RKO (cell line): ENCODE measurements at regions not wholly inside any gene's neighbourhood (a gene's known extent, or its start where the extent isn't known, plus 50 kb on each side); places are given as distances from the start of the nearest gene placed in this dataset.
"Not testable (repeated sequence)": the region's sequence is repeated elsewhere in the genome, so short reads cannot be mapped to it uniquely, and the experiment has no call there.

Experiments used
- DNase-seq: peaks from one replicate; pipeline ENCODE4 v3.0.0-alpha.2; 2016; ENCODE audit warnings: low spot score

- DNase-seq, result no peak
These were observed 186.2 kb upstream of the REG3G start for GRCh38 chr2:78839259-78839658.

GRCh38 chr2:78840311-78840710, 185.2 kb upstream of the REG3G start:
- DNase-seq, result not testable (repeated sequence)

- no peak for DNase-seq
These were observed 179.8 kb upstream of the REG3G start for GRCh38 chr2:78845664-78846185.

- peak; percentile 31 for DNase-seq
These were observed 164.0 kb upstream of the REG3G start for GRCh38 chr2:78861546-78861945.

- no peak for DNase-seq
These were observed 161.3 kb upstream of the REG3G start for GRCh38 chr2:78864205-78864604.

- no peak for DNase-seq
These were observed 159.8 kb upstream of the REG3G start for GRCh38 chr2:78865667-78866066.

- DNase-seq, result no peak
These were observed 155.0 kb upstream of the REG3G start for GRCh38 chr2:78870343-78870967.

- no peak for DNase-seq
These were observed 152.0 kb upstream of the REG3G start for GRCh38 chr2:78873526-78873925.

GRCh38 chr2:78876316-78876688, 149.2 kb upstream of the REG3G start:
- DNase-seq, result no peak

- no peak for DNase-seq
These were observed 138.1 kb upstream of the REG3G start for GRCh38 chr2:78887446-78887845.

- DNase-seq, result no peak
These were observed 134.6 kb upstream of the REG3G start for GRCh38 chr2:78890935-78891334.

GRCh38 chr2:78892295-78892694, 133.2 kb upstream of the REG3G start:
- DNase-seq, result no peak

GRCh38 chr2:78895022-78895421, 130.5 kb upstream of the REG3G start:
- DNase-seq, result no peak

GRCh38 chr2:78896536-78896935, 129.0 kb upstream of the REG3G start:
- DNase-seq, result no peak

- no peak for DNase-seq
These were observed 118.4 kb upstream of the REG3G start for GRCh38 chr2:78907089-78907488.

GRCh38 chr2:78908973-78909372, 116.5 kb upstream of the REG3G start:
- peak; percentile 23 for DNase-seq

- no peak for DNase-seq
These were observed 115.1 kb upstream of the REG3G start for GRCh38 chr2:78910376-78910775.

- DNase-seq, result no peak
These were observed 112.2 kb upstream of the REG3G start for GRCh38 chr2:78913257-78913656.

- no peak for DNase-seq
These were observed 100.2 kb upstream of the REG3G start for GRCh38 chr2:78925258-78925657.

GRCh38 chr2:78928502-78928901, 97.0 kb upstream of the REG3G start:
- no peak for DNase-seq

- DNase-seq, result no peak
These were observed 84.5 kb upstream of the REG3G start for GRCh38 chr2:78940998-78941397.

GRCh38 chr2:78941751-78942150, 83.8 kb upstream of the REG3G start:
- no peak for DNase-seq

- DNase-seq, result no peak
These were observed 61.6 kb upstream of the REG3G start for GRCh38 chr2:78963881-78964280.

GRCh38 chr2:78967294-78967693, 58.2 kb upstream of the REG3G start:
- no peak for DNase-seq
